GM12874 (cell line): ENCODE measurements at regions not wholly inside any gene's neighbourhood (a gene's known extent, or its start where the extent isn't known, plus 50 kb on each side); places are given as distances from the start of the nearest gene placed in this dataset.

Experiments used
- CTCF ChIP-seq: IDR thresholded peaks from 2 replicates; pipeline ENCODE4 v1.5.1; 2011; ENCODE audit warnings: low read depth, mild to moderate bottlenecking, control low read depth, low read length, moderate library complexity; ENCODE audit not compliant: insufficient read depth

DNA sequence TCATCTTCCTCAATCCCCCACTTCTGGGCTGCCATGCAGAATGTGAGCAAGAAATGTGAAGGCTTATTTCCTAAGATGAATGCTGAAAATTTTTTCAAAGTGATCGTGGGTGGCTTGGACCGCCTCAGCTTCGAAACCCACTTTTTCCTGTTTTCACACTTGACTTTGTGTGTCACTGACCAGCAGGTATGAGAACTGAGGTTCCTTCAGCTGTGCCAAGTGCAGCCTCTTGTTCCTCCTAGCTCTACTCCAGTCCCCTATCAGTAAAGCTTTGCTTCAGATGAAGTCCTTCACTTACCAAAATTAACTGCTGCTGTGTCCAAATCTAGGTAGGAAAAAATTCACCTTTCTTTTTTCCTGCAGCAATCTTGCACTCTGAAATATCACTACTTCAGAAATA, 382.6 kb downstream of the DTWD2 start:
- no peak for TF ChIP-seq CTCF

GRCh38 chr5:118604106-118604505, 384.2 kb downstream of the DTWD2 start:
- no peak for TF ChIP-seq CTCF

DNA sequence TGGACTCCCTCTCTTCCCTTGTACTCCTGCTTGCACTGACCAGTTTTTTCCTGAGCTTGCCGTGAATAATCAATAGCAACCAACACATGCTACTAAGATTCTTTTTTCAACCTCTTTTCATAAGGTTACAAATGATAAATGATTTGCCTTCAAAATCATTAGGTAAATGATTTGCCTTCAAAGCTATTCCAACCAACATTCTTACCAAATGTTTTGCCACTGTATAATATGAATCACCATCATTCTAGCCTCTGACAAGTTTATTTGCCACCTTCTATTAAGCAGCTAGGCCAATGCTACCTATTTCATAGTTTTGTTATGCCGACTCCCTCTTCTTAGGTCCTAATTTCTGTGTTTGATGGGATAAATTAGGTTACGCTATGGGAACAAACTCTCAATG, 385.1 kb downstream of the DTWD2 start:
- TF ChIP-seq CTCF = no peak

GRCh38 chr5:118598311-118598710, 390.0 kb downstream of the DTWD2 start:
- no peak for TF ChIP-seq CTCF

- no peak for TF ChIP-seq CTCF
Measured at GRCh38 chr5:118597543-118597942, 390.8 kb downstream of the DTWD2 start.

GRCh38 chr5:118596255-118596654, 392.1 kb downstream of the DTWD2 start:
- TF ChIP-seq CTCF = no peak

- TF ChIP-seq CTCF = 0 out of 2 replicates have a peak, but pooled peaks have one; percentile 20
Measured at GRCh38 chr5:118593003-118593328, 395.4 kb downstream of the DTWD2 start.

DNA sequence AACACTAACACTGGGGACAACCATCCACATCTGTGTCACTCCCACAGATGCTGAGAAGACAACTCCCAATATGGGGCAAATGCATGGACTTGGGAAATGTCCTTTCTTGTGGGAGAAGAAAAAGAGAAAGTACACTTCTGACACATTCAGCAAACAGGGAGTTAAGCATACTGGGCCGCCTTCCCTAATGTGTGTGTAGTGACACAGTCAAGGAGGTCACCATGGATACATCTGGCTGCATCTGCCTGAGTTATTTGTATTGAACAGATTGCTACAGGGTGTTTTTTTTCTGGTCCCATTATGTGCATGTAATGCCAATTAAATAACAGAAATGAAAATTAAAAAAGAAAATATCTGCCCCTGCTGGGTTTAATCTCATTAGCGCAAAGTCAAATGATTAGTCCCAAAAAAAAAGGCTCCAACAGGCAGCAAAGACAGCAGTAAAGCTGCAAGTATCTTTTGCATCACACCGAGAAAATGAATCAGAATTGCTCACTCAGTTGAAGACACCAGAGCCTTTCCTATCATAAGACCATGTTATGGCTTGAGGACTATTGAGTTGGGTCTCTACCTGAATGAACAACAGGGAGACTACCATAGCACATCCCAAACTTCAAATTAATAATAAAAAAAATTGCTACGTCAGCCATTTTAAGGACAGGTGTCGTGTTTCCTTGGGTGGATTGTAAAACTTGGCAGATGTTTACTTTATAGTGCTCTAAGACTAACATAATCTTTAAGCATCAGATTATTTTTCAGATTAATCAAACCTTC, 395.9 kb downstream of the DTWD2 start:
- TF ChIP-seq CTCF = no peak
